SK-N-MC (cell line): ENCODE measurements at regions not wholly inside any gene's neighbourhood (a gene's known extent, or its start where the extent isn't known, plus 50 kb on each side); places are given as distances from the start of the nearest gene placed in this dataset.

Experiments used
- EZH2 ChIP-seq: fragments of 200-600 bp; sonication (generic); IDR thresholded peaks from one replicate; pipeline ENCODE4 v1.6.1; 2017; ENCODE audit warnings: antibody characterized with exemption
- POLR2AphosphoS5 ChIP-seq: IDR thresholded peaks from 2 replicates; pipeline ENCODE4 v1.6.1; 2012; ENCODE audit warnings: mild to moderate bottlenecking, low read depth, low read length, borderline replicate concordance

DNA sequence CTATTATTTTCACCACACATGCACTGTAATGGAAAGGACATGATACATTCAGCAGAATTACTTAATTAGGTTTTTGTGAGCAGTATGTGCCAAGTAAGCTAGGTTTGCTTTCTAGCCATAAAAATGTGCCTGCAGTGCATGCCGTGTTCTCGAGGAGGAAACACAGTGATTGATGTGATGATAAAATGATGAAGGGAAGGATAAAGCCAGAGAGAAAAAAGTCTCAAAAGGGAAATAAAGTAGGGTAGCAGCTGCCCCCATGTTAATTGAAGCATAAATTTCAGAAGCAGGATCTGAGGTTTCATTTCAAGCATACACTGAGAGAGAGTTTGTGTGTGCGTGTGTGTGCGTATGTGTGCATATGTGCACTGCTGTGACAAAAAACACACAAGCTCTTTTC lies 714.2 kb upstream of the C9orf72 start:
- TF ChIP-seq POLR2AphosphoS5 (no peak), EZH2 (no peak)
